ENCODE measurements at regions not wholly inside any gene's neighbourhood (a gene's known extent, or its start where the extent isn't known, plus 50 kb on each side); places are given as distances from the start of the nearest gene placed in this dataset.

GRCh38 chr3:94525043-94525442 lies 462.2 kb downstream of the NSUN3 start:
- intact Hi-C loops (cut with micrococcal nuclease), result no loop called here
- Histone ChIP-seq H3K9me3 (replicated peaks in 1 of 2; ENCODE audit: control insufficient read depth in 1 of 2, insufficient read depth in 1 of 2, low read length in 2 of 2) (no peaks in the 10 kb centered on the region), H3K27me3 (ENCODE audit: control insufficient read depth in 2 of 2, insufficient read depth in 2 of 2, low read length in 2 of 2) (no peaks in the 10 kb centered on the region), H3K79me2 (ENCODE audit: insufficient read depth, low read length) (no peaks in the 10 kb centered on the region), H3K9ac (ENCODE audit: insufficient read depth, low read length, poor library complexity, severe bottlenecking) (no peak overlapping the region), H4K20me1 (ENCODE audit: insufficient read depth, low read length) (no peaks in the 10 kb centered on the region), H3K4me2 (replicated peaks; ENCODE audit: extremely low read depth, low read length, poor library complexity, severe bottlenecking) (no peak overlapping the region), H3K36me3 (replicated peaks in 1 of 2; ENCODE audit: control insufficient read depth in 1 of 2, insufficient read depth in 2 of 2, low read length in 2 of 2) (no peaks in the 10 kb centered on the region), H2AFZ (ENCODE audit: insufficient read depth, low read depth, low read length, poor library complexity, severe bottlenecking) (no peak overlapping the region), H3K27ac (ENCODE audit: low read depth in 1 of 2, low read length in 2 of 2) (no peak overlapping the region), H3K4me1 (ENCODE audit: control insufficient read depth in 1 of 2, insufficient read depth in 2 of 2, low read length in 2 of 2) (no peaks in the 10 kb centered on the region), H3K4me3 (replicated peaks in 1 of 3; ENCODE audit: low read depth in 2 of 3, low read length in 3 of 3) (no peak overlapping the region)
- no CpG with 5 or more reads among the region's 6 CpGs for WGBS (ENCODE audit: insufficient coverage)
- Mint-ChIP-seq H3K27me3 (ENCODE audit: low read depth in 3 of 3) (peaks cover 0 to 1% (median 0%) of the 10 kb centered on the region in 3 donors), H3K9me3 (peaks cover 0 to 5% (median 2%) of the 10 kb centered on the region in 7 donors), H3K36me3 (no peaks in the 10 kb centered on the region), H3K4me1 (no peaks in the 10 kb centered on the region), H3K4me3 (no peak overlapping the region), H3K27ac (no peak overlapping the region)
- TF ChIP-seq, protein P1, sequence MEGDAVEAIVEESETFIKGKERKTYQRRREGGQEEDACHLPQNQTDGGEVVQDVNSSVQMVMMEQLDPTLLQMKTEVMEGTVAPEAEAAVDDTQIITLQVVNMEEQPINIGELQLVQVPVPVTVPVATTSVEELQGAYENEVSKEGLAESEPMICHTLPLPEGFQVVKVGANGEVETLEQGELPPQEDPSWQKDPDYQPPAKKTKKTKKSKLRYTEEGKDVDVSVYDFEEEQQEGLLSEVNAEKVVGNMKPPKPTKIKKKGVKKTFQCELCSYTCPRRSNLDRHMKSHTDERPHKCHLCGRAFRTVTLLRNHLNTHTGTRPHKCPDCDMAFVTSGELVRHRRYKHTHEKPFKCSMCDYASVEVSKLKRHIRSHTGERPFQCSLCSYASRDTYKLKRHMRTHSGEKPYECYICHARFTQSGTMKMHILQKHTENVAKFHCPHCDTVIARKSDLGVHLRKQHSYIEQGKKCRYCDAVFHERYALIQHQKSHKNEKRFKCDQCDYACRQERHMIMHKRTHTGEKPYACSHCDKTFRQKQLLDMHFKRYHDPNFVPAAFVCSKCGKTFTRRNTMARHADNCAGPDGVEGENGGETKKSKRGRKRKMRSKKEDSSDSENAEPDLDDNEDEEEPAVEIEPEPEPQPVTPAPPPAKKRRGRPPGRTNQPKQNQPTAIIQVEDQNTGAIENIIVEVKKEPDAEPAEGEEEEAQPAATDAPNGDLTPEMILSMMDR (IDR thresholded peaks at IDR 0.05), result no peak
- DNase-seq, result no peak

GRCh38 chr3:94529816-94530215 lies 467.0 kb downstream of the NSUN3 start:
- Mint-ChIP-seq H3K27ac (no peak overlapping the region), H3K9me3 (peaks cover 0 to 13% (median 4%) of the 10 kb centered on the region in 7 donors), H3K4me3 (no peak overlapping the region), H3K4me1 (no peaks in the 10 kb centered on the region), H3K27me3 (ENCODE audit: low read depth in 3 of 3) (no peaks in the 10 kb centered on the region), H3K36me3 (no peaks in the 10 kb centered on the region)
- Histone ChIP-seq H3K79me2 (ENCODE audit: insufficient read depth, low read length) (no peaks in the 10 kb centered on the region), H3K9ac (ENCODE audit: insufficient read depth, low read length, poor library complexity, severe bottlenecking) (no peak overlapping the region), H3K27ac (ENCODE audit: low read depth in 1 of 2, low read length in 2 of 2) (no peak overlapping the region), H3K36me3 (replicated peaks in 1 of 2; ENCODE audit: control insufficient read depth in 1 of 2, insufficient read depth in 2 of 2, low read length in 2 of 2) (no peaks in the 10 kb centered on the region), H3K4me2 (replicated peaks; ENCODE audit: extremely low read depth, low read length, poor library complexity, severe bottlenecking) (no peak overlapping the region), H3K27me3 (ENCODE audit: control insufficient read depth in 2 of 2, insufficient read depth in 2 of 2, low read length in 2 of 2) (no peaks in the 10 kb centered on the region), H3K4me1 (ENCODE audit: control insufficient read depth in 1 of 2, insufficient read depth in 2 of 2, low read length in 2 of 2) (no peaks in the 10 kb centered on the region), H3K4me3 (replicated peaks in 1 of 3; ENCODE audit: low read depth in 2 of 3, low read length in 3 of 3) (no peak overlapping the region), H3K9me3 (replicated peaks in 1 of 2; ENCODE audit: control insufficient read depth in 1 of 2, insufficient read depth in 1 of 2, low read length in 2 of 2) (peaks cover 0 to 4% of the 10 kb centered on the region in 2 donors), H4K20me1 (ENCODE audit: insufficient read depth, low read length) (no peaks in the 10 kb centered on the region), H2AFZ (ENCODE audit: insufficient read depth, low read depth, low read length, poor library complexity, severe bottlenecking) (no peak overlapping the region)
- intact Hi-C loops (cut with micrococcal nuclease), result no loop called here
- TF ChIP-seq, protein P1 (IDR thresholded peaks at IDR 0.05), result no peak
- no peak for DNase-seq
- no CpG with 5 or more reads among the region's 1 CpG for WGBS (ENCODE audit: insufficient coverage)

Data from CD14-positive monocyte (primary cell).